Heart left ventricle (tissue), 13 donors: ENCODE measurements at regions not wholly inside any gene's neighbourhood (a gene's known extent, or its start where the extent isn't known, plus 50 kb on each side); places are given as distances from the start of the nearest gene placed in this dataset.

ENCODE experiments used
- CTCF ChIP-seq, 12 donors: fragments of 200-600 bp; sonication (generic) in 4 of 12; IDR thresholded peaks; one replicate each; pipeline versions ENCODE4 v1.5.0 to v1.8.0; 2018 to 2022; ENCODE audit warnings: antibody characterized with exemption in 12 of 12, mild to moderate bottlenecking in 5 of 12
- POLR2A ChIP-seq, 2 donors: fragments of 450-650 bp; IDR thresholded peaks; one replicate each; pipeline ENCODE4 v1.6.1; 2017; ENCODE audit warnings: antibody characterized with exemption in 2 of 2, mild to moderate bottlenecking in 2 of 2, moderate library complexity in 2 of 2
- donor health status: ischemic (EF 13 %, LVEDD 7.1; RV severe dilation, severe dysfunction).
- donor health status: DM: no; HTN: yes; CAD: no.
- donor health status: DM: no; HTN: no; CAD: no.
- donor health status: ischemic (EF 25% LVEDD 6.9; RV normal size, moderate dysfunction).
- donor health status: ischemic (EF 25% LVEDD 5.7; RV mildly dilated, moderate dysfunction).
- donor health status: ischemic (EF 35%, LVEDD 5.7; RV mildly dilated, moderate dysfunction).
- donor health status: nonischemic (EF 11% LVEDD 7.7; RV severe dilation, severe dysfunction).
- donor health status: DM: yes; HTN: yes; CAD: no.
- donor health status: PGD.
- donor health status: ischemic (EF 29% LVEDD 5.4; RV normal size, mild dysfunction).
- donor health status: nonischemic (EF 23%, LVEDD 6.1; RV moderate dilation, normal function).

GRCh38 chr21:41622831-41623548 lies 115.0 kb upstream of the TMPRSS2 start:
- TF ChIP-seq POLR2A (IDR thresholded peaks at IDR 0.05) (no peak), CTCF (IDR thresholded peaks at IDR 0.05) (no peak)
